H1 (cell line): ENCODE measurements at regions not wholly inside any gene's neighbourhood (a gene's known extent, or its start where the extent isn't known, plus 50 kb on each side); places are given as distances from the start of the nearest gene placed in this dataset.

Experiments
- BCL11A ChIP-seq, 2 experiments: IDR thresholded peaks; one replicate each; pipeline ENCODE4 v1.6.1; 2011; ENCODE audit warnings: low read depth in 2 of 2, low read length in 2 of 2, mild to moderate bottlenecking in 2 of 2
- CHD7 ChIP-seq: fragments of 300-600 bp; sonication (generic); IDR thresholded peaks from 2 replicates; pipeline ENCODE4 v1.7.1; 2012; ENCODE audit warnings: low read length, moderate library complexity, mild to moderate bottlenecking, inconsistent platforms; ENCODE audit not compliant: insufficient replicate concordance
- POLR2A ChIP-seq, 2 experiments: IDR thresholded peaks; 1 replicate in 1 of 2; 2 replicates in 1 of 2; pipeline ENCODE4 v1.6.1; 2011; ENCODE audit warnings: low read depth in 2 of 2, low read length in 2 of 2, mild to moderate bottlenecking in 2 of 2; ENCODE audit errors: control extremely low read depth in 1 of 2
- SRF ChIP-seq: IDR thresholded peaks from 2 replicates; pipeline ENCODE4 v1.6.1; 2011; ENCODE audit warnings: mild to moderate bottlenecking, low read depth, low read length, moderate library complexity

DNA sequence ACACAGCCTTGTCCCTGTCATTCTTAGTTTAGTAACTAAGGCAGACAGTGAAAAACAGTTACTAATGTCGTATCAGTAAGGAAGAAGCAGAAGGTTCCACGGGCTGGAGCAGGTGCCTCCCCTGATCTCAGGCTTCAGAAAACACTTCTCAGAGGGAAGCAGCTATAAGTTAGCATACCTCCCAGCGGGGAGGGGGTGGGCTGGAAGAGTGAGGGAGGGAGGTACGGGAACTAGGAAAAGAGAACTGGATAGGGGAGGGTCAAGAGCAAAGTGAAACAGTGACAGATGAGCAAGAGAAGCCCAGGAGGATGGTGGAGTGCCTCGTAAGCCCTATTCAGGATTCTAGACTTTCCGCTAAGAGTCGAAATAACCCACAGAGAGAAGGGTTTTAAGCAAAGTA is 186.3 kb upstream of the XYLT1 start:
- no peak for TF ChIP-seq CHD7
- TF ChIP-seq POLR2A (IDR thresholded peaks at IDR 0.05; ENCODE audit: control extremely low read depth in 1 of 2, low read depth in 2 of 2, low read length in 2 of 2) = no peak
- TF ChIP-seq SRF = no peak
- TF ChIP-seq BCL11A (IDR thresholded peaks at IDR 0.05; ENCODE audit: low read depth in 2 of 2, low read length in 2 of 2) = no peak
